H1 (cell line): ENCODE measurements at regions not wholly inside any gene's neighbourhood (a gene's known extent, or its start where the extent isn't known, plus 50 kb on each side); places are given as distances from the start of the nearest gene placed in this dataset.

ENCODE experiments used
- CTCF ChIA-PET: fragments of 300-600 bp; sonication (Branson Sonifier 250); formaldehyde crosslinking; loops from one replicate; lab custom pipeline; 2021; ENCODE audit not compliant: partially characterized antibody; lab: Charles Lee
- POLR2A ChIA-PET: fragments of 300-600 bp; sonication (Branson Sonifier 250); formaldehyde crosslinking; loops from one replicate; lab custom pipeline; 2021; ENCODE audit warnings: inconsistent platforms; ENCODE audit not compliant: partially characterized antibody; lab: Charles Lee
- DNase-seq, 2 experiments: peaks; one replicate each; pipeline versions ENCODE4 v3.0.0 to v3.0.0-alpha.2; 2010 to 2022; ENCODE audit warnings: low spot score in 2 of 2, low read depth in 1 of 2, mixed read lengths in 1 of 2
- FAIRE-seq: peaks from 2 replicates; lab custom pipeline; 2011; peaks lifted over from hg19 to GRCh38; lab: Jason Lieb, UNC
- H2AFZ ChIP-seq: 2 replicates; pipeline ENCODE4 v1.8.1; 2012; ENCODE audit warnings: low read length, inconsistent platforms
- H2AK5ac ChIP-seq: 2 replicates; pipeline ENCODE4 v1.6.1; 2013; ENCODE audit warnings: low read depth, low read length
- H2BK120ac ChIP-seq: replicated peaks from 2 replicates; pipeline ENCODE3; 2013; ENCODE audit warnings: low read depth, low read length, inconsistent platforms
- H2BK12ac ChIP-seq: 2 replicates; pipeline ENCODE4 v1.6.1; 2013; ENCODE audit warnings: low read depth, low read length
- H2BK15ac ChIP-seq: 2 replicates; pipeline ENCODE4 v1.6.1; 2013; ENCODE audit warnings: low read length
- H2BK20ac ChIP-seq: 2 replicates; pipeline ENCODE4 v1.6.1; 2013; ENCODE audit warnings: low read length
- H2BK5ac ChIP-seq: 2 replicates; pipeline ENCODE4 v1.6.1; 2013; ENCODE audit warnings: low read depth, low read length
- H3K14ac ChIP-seq: 2 replicates; pipeline ENCODE4 v1.6.1; 2013; ENCODE audit warnings: inconsistent platforms; ENCODE audit not compliant: insufficient read length
- H3K18ac ChIP-seq: 2 replicates; pipeline ENCODE4 v1.6.1; 2013; ENCODE audit warnings: low read length; ENCODE audit errors: extremely low read depth
- H3K23ac ChIP-seq: 2 replicates; pipeline ENCODE4 v1.6.1; 2013; ENCODE audit warnings: inconsistent platforms; ENCODE audit not compliant: insufficient read length
- H3K23me2 ChIP-seq: 2 replicates; pipeline ENCODE4 v1.6.1; 2013; ENCODE audit warnings: low read depth, low read length
- H3K27ac ChIP-seq: 2 replicates; pipeline ENCODE4 v1.6.1; 2011; ENCODE audit warnings: low read depth, low read length, inconsistent platforms
- H3K27me3 ChIP-seq, 4 experiments: replicated peaks in 1 of 4; 1 replicate in 1 of 4; 2 replicates in 3 of 4; pipeline versions ENCODE4 v1.6.1 to v1.8.1; 2011 to 2013; ENCODE audit warnings: low read length in 3 of 4, mild to moderate bottlenecking in 3 of 4, inconsistent platforms in 2 of 4, mixed read lengths in 2 of 4, moderate library complexity in 1 of 4; ENCODE audit not compliant: control insufficient read depth in 3 of 4, insufficient read depth in 3 of 4; ENCODE audit errors: extremely low read depth in 1 of 4
- H3K36me3 ChIP-seq, 4 experiments: 2 replicates each; pipeline versions ENCODE4 v1.6.1 to v1.8.1; 2011 to 2013; ENCODE audit warnings: mild to moderate bottlenecking in 4 of 4, low read length in 3 of 4, moderate library complexity in 2 of 4, control low read depth in 1 of 4, inconsistent platforms in 1 of 4; ENCODE audit not compliant: insufficient read depth in 4 of 4, control insufficient read depth in 2 of 4
- H3K4ac ChIP-seq: replicated peaks from 2 replicates; pipeline ENCODE3; 2013; ENCODE audit warnings: low read length, low read depth, mixed read lengths, inconsistent platforms; ENCODE audit not compliant: insufficient read length
- H3K4me1 ChIP-seq, 4 experiments: replicated peaks in 1 of 4; 1 replicate in 1 of 4; 2 replicates in 3 of 4; pipeline versions ENCODE4 v1.6.1 to v1.8.1; 2011 to 2013; ENCODE audit warnings: low read length in 3 of 4, inconsistent platforms in 2 of 4, mixed read lengths in 1 of 4; ENCODE audit not compliant: insufficient read depth in 4 of 4, control insufficient read depth in 3 of 4
- H3K4me2 ChIP-seq, 2 experiments: 2 replicates each; pipeline versions ENCODE4 v1.6.1 to v1.8.1; 2011 to 2013; ENCODE audit warnings: low read depth in 2 of 2, low read length in 2 of 2, control low read depth in 1 of 2, inconsistent platforms in 1 of 2, mild to moderate bottlenecking in 1 of 2; ENCODE audit not compliant: insufficient read depth in 1 of 2
- H3K4me3 ChIP-seq, 4 experiments: fragments of 200-600, 300-600 bp in 1 of 4; sonication (generic), shearing (Covaris generic), sonication (Bioruptor Twin) in 1 of 4; 2 replicates each; pipeline versions ENCODE4 v1.5.1 to v1.8.1; 2011 to 2016; ENCODE audit warnings: low read length in 4 of 4, low read depth in 3 of 4, control low read depth in 2 of 4, inconsistent platforms in 2 of 4, mild to moderate bottlenecking in 2 of 4, mixed read lengths in 1 of 4, moderate library complexity in 1 of 4; ENCODE audit not compliant: insufficient read depth in 2 of 4; ENCODE audit errors: extremely low read depth in 1 of 4
- H3K56ac ChIP-seq: replicated peaks from 2 replicates; pipeline ENCODE3; 2013; ENCODE audit warnings: low read depth, mild to moderate bottlenecking, mixed read lengths, low read length, inconsistent platforms; ENCODE audit not compliant: insufficient read length
- H3K79me1 ChIP-seq: 2 replicates; pipeline ENCODE4 v1.6.1; 2013; ENCODE audit warnings: low read depth, low read length, control low read depth
- H3K79me2 ChIP-seq, 2 experiments: 2 replicates each; pipeline versions ENCODE4 v1.6.1 to v1.8.1; 2012 to 2013; ENCODE audit warnings: low read length in 2 of 2, mild to moderate bottlenecking in 2 of 2, inconsistent platforms in 1 of 2; ENCODE audit not compliant: insufficient read depth in 2 of 2, control insufficient read depth in 1 of 2
- H3K9ac ChIP-seq, 4 experiments: replicated peaks in 1 of 4; 1 replicate in 1 of 4; 2 replicates in 3 of 4; pipeline versions ENCODE4 v1.6.1 to v1.8.1; 2011 to 2013; ENCODE audit warnings: low read depth in 3 of 4, low read length in 3 of 4, control low read depth in 2 of 4, mild to moderate bottlenecking in 2 of 4, moderate library complexity in 2 of 4, inconsistent platforms in 1 of 4; ENCODE audit errors: extremely low read depth in 1 of 4
- H3K9me3 ChIP-seq, 2 experiments: 2 replicates each; pipeline versions ENCODE4 v1.6.1 to v1.8.1; 2012 to 2013; ENCODE audit warnings: mild to moderate bottlenecking in 2 of 2, moderate library complexity in 2 of 2, control low read depth in 1 of 2, inconsistent platforms in 1 of 2, low read depth in 1 of 2, low read length in 1 of 2, mixed read lengths in 1 of 2; ENCODE audit not compliant: insufficient read depth in 2 of 2
- H4K20me1 ChIP-seq, 2 experiments: replicated peaks in 1 of 2; 2 replicates each; pipeline versions ENCODE3 to v1.8.1; 2011 to 2013; ENCODE audit warnings: inconsistent platforms in 2 of 2, low read length in 2 of 2, mild to moderate bottlenecking in 1 of 2; ENCODE audit not compliant: insufficient read depth in 2 of 2, control insufficient read depth in 1 of 2
- H4K5ac ChIP-seq: 2 replicates; pipeline ENCODE4 v1.6.1; 2013; ENCODE audit warnings: low read length, low read depth, mixed read lengths, inconsistent platforms; ENCODE audit not compliant: insufficient read length
- H4K8ac ChIP-seq: 2 replicates; pipeline ENCODE4 v1.8.0; 2013; ENCODE audit warnings: mild to moderate bottlenecking, moderate library complexity, low read length, inconsistent platforms; ENCODE audit not compliant: insufficient read depth; ENCODE audit errors: extremely low read depth
- H4K91ac ChIP-seq: replicated peaks from 2 replicates; pipeline ENCODE3; 2013; ENCODE audit warnings: low read length, mixed read lengths, inconsistent platforms; ENCODE audit not compliant: insufficient read length
- ATF2 ChIP-seq: IDR thresholded peaks from 2 replicates; pipeline ENCODE4 v1.6.1; 2012; ENCODE audit warnings: low read length, inconsistent platforms
- CBX5 ChIP-seq: fragments of 300-800, 300-1000 bp; sonication (generic); IDR thresholded peaks from 2 replicates; pipeline ENCODE4 v1.7.1; 2016; ENCODE audit warnings: antibody characterized with exemption, low read length, low read depth
- CHD1 ChIP-seq: IDR thresholded peaks from 2 replicates; pipeline ENCODE4 v1.6.1; 2012; ENCODE audit warnings: low read depth, low read length, improper control_type of control experiment
- HDAC2 ChIP-seq, 2 experiments: fragments of 300-600 bp in 1 of 2; sonication (generic) in 1 of 2; IDR thresholded peaks; 2 replicates each; pipeline ENCODE4 v1.6.1; 2011 to 2012; ENCODE audit warnings: low read depth in 2 of 2, low read length in 2 of 2, mild to moderate bottlenecking in 2 of 2, moderate library complexity in 2 of 2, borderline replicate concordance in 1 of 2, inconsistent platforms in 1 of 2
- HDAC6 ChIP-seq: IDR thresholded peaks from one replicate; pipeline ENCODE4 v1.7.1; 2012; ENCODE audit warnings: low read depth, mild to moderate bottlenecking, inconsistent platforms, low read length, moderate library complexity
- POLR2A ChIP-seq, 2 experiments: IDR thresholded peaks; 1 replicate in 1 of 2; 2 replicates in 1 of 2; pipeline ENCODE4 v1.6.1; 2011; ENCODE audit warnings: low read depth in 2 of 2, low read length in 2 of 2, mild to moderate bottlenecking in 2 of 2; ENCODE audit errors: control extremely low read depth in 1 of 2
- RBBP5 ChIP-seq: IDR thresholded peaks from 2 replicates; pipeline ENCODE4 v1.7.1; 2012; ENCODE audit warnings: low read depth, mild to moderate bottlenecking, inconsistent platforms, low read length, moderate library complexity, borderline replicate concordance
- SIX5 ChIP-seq: IDR thresholded peaks from 2 replicates; pipeline ENCODE4 v1.6.1; 2011; ENCODE audit warnings: mild to moderate bottlenecking, low read depth, low read length
- SP1 ChIP-seq: IDR thresholded peaks from 2 replicates; pipeline ENCODE4 v1.6.1; 2011; ENCODE audit warnings: low read depth, low read length
- ZNF274 ChIP-seq: IDR thresholded peaks from 2 replicates; pipeline ENCODE4 v1.7.0; 2012; ENCODE audit warnings: low read length, borderline replicate concordance; ENCODE audit errors: extremely low read depth
- WGBS, 2 experiments: shearing (Covaris generic) in 1 of 2; methylation state at CpG; one replicate each; pipeline versions ENCODE4 v1.1.6 to v1.1.7; 2013 to 2015; ENCODE audit warnings: low lambda C conversion rate in 2 of 2, mixed read lengths in 2 of 2, inconsistent platforms in 1 of 2, low coverage in 1 of 2, missing lambda C conversion rate in 1 of 2; ENCODE audit not compliant: insufficient replicate concordance in 2 of 2, insufficient coverage in 1 of 2, insufficient read length in 1 of 2; ENCODE audit errors: extremely low coverage in 1 of 2, missing lambda C conversion rate in 1 of 2; 5-methylcytosine and 5-hydroxymethylcytosine counted together
- TF ChIP-seq, protein P1 (sequence below): IDR thresholded peaks from 2 replicates; pipeline ENCODE4 v1.6.1; 2011; ENCODE audit warnings: low read depth, mild to moderate bottlenecking, low read length; ENCODE audit not compliant: insufficient read depth

DNA sequence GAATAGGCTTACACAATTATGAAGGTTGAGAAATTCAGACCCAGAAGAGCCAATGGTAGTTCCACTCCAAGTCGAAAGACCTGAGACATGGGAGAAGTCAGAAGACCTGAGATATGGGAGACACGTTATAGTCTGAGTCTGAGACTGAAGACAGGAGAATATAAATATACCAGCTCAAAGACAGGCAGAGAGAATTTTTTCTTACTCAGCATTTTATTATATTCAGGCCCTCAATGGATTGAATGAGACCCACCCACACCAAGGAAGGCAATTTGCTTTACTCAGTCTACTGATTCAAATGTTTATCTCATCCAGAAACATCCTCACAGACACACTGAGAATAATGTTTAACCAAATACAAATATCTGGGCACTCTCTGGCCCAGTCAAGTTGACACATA lies 693.5 kb downstream of the HDGFL1 start:
- no peak overlapping the region for H3K4me2 ChIP-seq
- no peak overlapping the region for H2BK120ac ChIP-seq
- no peak overlapping the region for H3K56ac ChIP-seq
- no peak overlapping the region for H3K14ac ChIP-seq
- H4K20me1 ChIP-seq: no peaks in the 10 kb centered on the region
- H3K23me2 ChIP-seq: no peaks in the 10 kb centered on the region
- no peak for DNase-seq
- no peaks in the 10 kb centered on the region for H3K27me3 ChIP-seq
- no peak overlapping the region for H3K27ac ChIP-seq
- 95% methylated on average over 2 of the region's 2 CpGs; no CpG with 5 or more reads in 1 of the 2 experiments for WGBS, 2 experiments
- H2BK20ac ChIP-seq: no peak overlapping the region
- no peak for FAIRE-seq
- H3K36me3 ChIP-seq: no peaks in the 10 kb centered on the region; a peak in 1 of 8 replicates
- H3K18ac ChIP-seq: no peak overlapping the region
- H2BK5ac ChIP-seq: no peak overlapping the region
- no peak overlapping the region for H3K4me3 ChIP-seq
- peaks cover 13 to 15% of the 10 kb centered on the region in 2 experiments for H3K9me3 ChIP-seq
- no peak overlapping the region for H2AK5ac ChIP-seq
- H2BK12ac ChIP-seq: no peak overlapping the region
- H3K79me1 ChIP-seq: no peaks in the 10 kb centered on the region
- no peak for TF ChIP-seq HDAC2 (IDR thresholded peaks at IDR 0.05; ENCODE audit: borderline replicate concordance in 1 of 2, low read depth in 2 of 2, low read length in 2 of 2)
- TF ChIP-seq RBBP5: no peak
- TF ChIP-seq CHD1: no peak
- TF ChIP-seq ATF2: no peak
- no peak for TF ChIP-seq SP1
- no peak for TF ChIP-seq HDAC6
- TF ChIP-seq CBX5: no peak
- TF ChIP-seq ZNF274: no peak
- TF ChIP-seq SIX5: no peak
- TF ChIP-seq, protein P1, sequence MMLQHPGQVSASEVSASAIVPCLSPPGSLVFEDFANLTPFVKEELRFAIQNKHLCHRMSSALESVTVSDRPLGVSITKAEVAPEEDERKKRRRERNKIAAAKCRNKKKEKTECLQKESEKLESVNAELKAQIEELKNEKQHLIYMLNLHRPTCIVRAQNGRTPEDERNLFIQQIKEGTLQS: no peak
- no peak for TF ChIP-seq POLR2A (IDR thresholded peaks at IDR 0.05; ENCODE audit: control extremely low read depth in 1 of 2, low read depth in 2 of 2, low read length in 2 of 2)
- H3K4me1 ChIP-seq: no peaks in the 10 kb centered on the region
- H3K4ac ChIP-seq: no peak overlapping the region
- H3K79me2 ChIP-seq: no peaks in the 10 kb centered on the region
- H4K8ac ChIP-seq: no peak overlapping the region
- no peak overlapping the region for H4K5ac ChIP-seq
- H2BK15ac ChIP-seq: no peak overlapping the region
- H3K23ac ChIP-seq: no peak overlapping the region
- no peak overlapping the region for H3K9ac ChIP-seq
- ChIA-PET POLR2A (no interaction called here), CTCF (no interaction called here)
- no peak overlapping the region for H4K91ac ChIP-seq
- no peak overlapping the region for H2AFZ ChIP-seq
